NCI-H128 (cell line): ENCODE measurements at regions not wholly inside any gene's neighbourhood (a gene's known extent, or its start where the extent isn't known, plus 50 kb on each side); places are given as distances from the start of the nearest gene placed in this dataset.

Source experiments
- DNase-seq: peaks from one replicate; lab custom pipeline; 2025; ENCODE audit not compliant: unreplicated experiment; lab: John Stamatoyannopoulos, UW

GRCh38 chr18:27763341-27763740, 413.6 kb downstream of the CDH2 start:
- DNase-seq: no peak

- DNase-seq: no peak
Measured at GRCh38 chr18:27762054-27762453, 414.9 kb downstream of the CDH2 start.

GRCh38 chr18:27752944-27753343, 424.0 kb downstream of the CDH2 start:
- DNase-seq: no peak

GRCh38 chr18:27750923-27751322, 426.0 kb downstream of the CDH2 start:
- no peak for DNase-seq

GRCh38 chr18:27750014-27750413, 426.9 kb downstream of the CDH2 start:
- DNase-seq: no peak

GRCh38 chr18:27749194-27749593, 427.7 kb downstream of the CDH2 start:
- no peak for DNase-seq

- DNase-seq: no peak
Measured at GRCh38 chr18:27746241-27746640, 430.7 kb downstream of the CDH2 start.

GRCh38 chr18:27735117-27735516, 441.8 kb downstream of the CDH2 start:
- DNase-seq: no peak

GRCh38 chr18:27731211-27731610, 445.7 kb downstream of the CDH2 start:
- DNase-seq: no peak

- DNase-seq: no peak
Measured at GRCh38 chr18:27728659-27729058, 448.3 kb downstream of the CDH2 start.

- no peak for DNase-seq
Measured at GRCh38 chr18:27724362-27724761, 452.6 kb downstream of the CDH2 start.

GRCh38 chr18:27723168-27723567, 453.8 kb downstream of the CDH2 start:
- no peak for DNase-seq

GRCh38 chr18:27719680-27720079, 457.2 kb downstream of the CDH2 start:
- DNase-seq: no peak

- DNase-seq: no peak
Measured at GRCh38 chr18:27717816-27718215, 459.1 kb downstream of the CDH2 start.

GRCh38 chr18:27717250-27717649, 459.7 kb downstream of the CDH2 start:
- no peak for DNase-seq

- DNase-seq: no peak
Measured at GRCh38 chr18:27715751-27716150, 461.2 kb downstream of the CDH2 start.

- DNase-seq: no peak
Measured at GRCh38 chr18:27713738-27714095, 463.2 kb downstream of the CDH2 start.

GRCh38 chr18:27713037-27713737, 463.7 kb downstream of the CDH2 start:
- peak; percentile 58 for DNase-seq

- DNase-seq: no peak
Measured at GRCh38 chr18:27712066-27712465, 464.9 kb downstream of the CDH2 start.

- no peak for DNase-seq
Measured at GRCh38 chr18:27711382-27711781, 465.5 kb downstream of the CDH2 start.

- no peak for DNase-seq
Measured at GRCh38 chr18:27709344-27709743, 467.6 kb downstream of the CDH2 start.

- no peak for DNase-seq
Measured at GRCh38 chr18:27707201-27707600, 469.7 kb downstream of the CDH2 start.

GRCh38 chr18:27704736-27705361, 472.1 kb downstream of the CDH2 start:
- no peak for DNase-seq
